Vagina (tissue), 2 donors: ENCODE measurements at regions not wholly inside any gene's neighbourhood (a gene's known extent, or its start where the extent isn't known, plus 50 kb on each side); places are given as distances from the start of the nearest gene placed in this dataset.

Source experiments
- POLR2A ChIP-seq, 2 donors: fragments of 450-650 bp; IDR thresholded peaks; one replicate each; pipeline ENCODE4 v1.6.1; 2017; ENCODE audit warnings: antibody characterized with exemption in 2 of 2, mild to moderate bottlenecking in 2 of 2, moderate library complexity in 2 of 2
- TF ChIP-seq, protein P1 (sequence below), 3 experiments: fragments of 450-650 bp in 2 of 3; fragments of 200-600 bp in 1 of 3; sonication (generic) in 1 of 3; IDR thresholded peaks; one replicate each; pipeline ENCODE4 v1.5.1; 2017 to 2019; ENCODE audit warnings: antibody characterized with exemption in 3 of 3, mild to moderate bottlenecking in 2 of 3, moderate library complexity in 2 of 3

DNA sequence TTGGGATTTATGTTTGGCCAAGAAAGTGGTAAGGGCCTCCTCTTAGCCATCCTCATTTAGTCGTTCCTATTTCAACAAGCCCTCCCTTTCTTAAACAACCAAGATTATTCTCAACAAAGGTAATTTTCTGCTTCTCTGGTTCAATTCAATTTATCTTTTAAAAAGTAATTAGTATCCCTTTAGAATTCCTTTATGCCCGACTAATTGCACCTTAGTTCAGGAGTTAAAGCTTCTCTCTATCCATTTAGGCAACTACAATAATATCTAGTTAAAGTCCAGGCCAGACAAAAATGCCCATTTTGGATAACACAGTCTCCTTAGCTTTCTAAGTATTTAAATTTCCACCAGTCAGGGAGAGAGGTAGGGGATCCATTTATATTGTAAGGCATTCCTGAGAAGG is 136.7 kb upstream of the MAGI3 start:
- TF ChIP-seq POLR2A (IDR thresholded peaks at IDR 0.05), result no peak
- TF ChIP-seq, protein P1, sequence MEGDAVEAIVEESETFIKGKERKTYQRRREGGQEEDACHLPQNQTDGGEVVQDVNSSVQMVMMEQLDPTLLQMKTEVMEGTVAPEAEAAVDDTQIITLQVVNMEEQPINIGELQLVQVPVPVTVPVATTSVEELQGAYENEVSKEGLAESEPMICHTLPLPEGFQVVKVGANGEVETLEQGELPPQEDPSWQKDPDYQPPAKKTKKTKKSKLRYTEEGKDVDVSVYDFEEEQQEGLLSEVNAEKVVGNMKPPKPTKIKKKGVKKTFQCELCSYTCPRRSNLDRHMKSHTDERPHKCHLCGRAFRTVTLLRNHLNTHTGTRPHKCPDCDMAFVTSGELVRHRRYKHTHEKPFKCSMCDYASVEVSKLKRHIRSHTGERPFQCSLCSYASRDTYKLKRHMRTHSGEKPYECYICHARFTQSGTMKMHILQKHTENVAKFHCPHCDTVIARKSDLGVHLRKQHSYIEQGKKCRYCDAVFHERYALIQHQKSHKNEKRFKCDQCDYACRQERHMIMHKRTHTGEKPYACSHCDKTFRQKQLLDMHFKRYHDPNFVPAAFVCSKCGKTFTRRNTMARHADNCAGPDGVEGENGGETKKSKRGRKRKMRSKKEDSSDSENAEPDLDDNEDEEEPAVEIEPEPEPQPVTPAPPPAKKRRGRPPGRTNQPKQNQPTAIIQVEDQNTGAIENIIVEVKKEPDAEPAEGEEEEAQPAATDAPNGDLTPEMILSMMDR (IDR thresholded peaks at IDR 0.05), result no peak
